ENCODE measurements at regions not wholly inside any gene's neighbourhood (a gene's known extent, or its start where the extent isn't known, plus 50 kb on each side); places are given as distances from the start of the nearest gene placed in this dataset.

- no peak for TF ChIP-seq CTCF (IDR thresholded peaks at IDR 0.05)
- TF ChIP-seq ZFX (IDR thresholded peaks at IDR 0.05; ENCODE audit: borderline replicate concordance): no peak
Observed at GRCh38 chr4:96543346-96543745, 703.5 kb downstream of the PDHA2 start.

All from 22Rv1 (cell line).